Endodermal cell (in vitro differentiated cells): ENCODE measurements at regions not wholly inside any gene's neighbourhood (a gene's known extent, or its start where the extent isn't known, plus 50 kb on each side); places are given as distances from the start of the nearest gene placed in this dataset.

Experiments
- DNase-seq: peaks from one replicate; pipeline ENCODE4 v3.0.0-alpha.2; 2017
- H3K27ac ChIP-seq: 2 replicates; pipeline ENCODE4 v1.5.1; 2013; ENCODE audit warnings: mild to moderate bottlenecking, low read depth, low read length, moderate library complexity
- H3K27me3 ChIP-seq: 2 replicates; pipeline ENCODE4 v1.6.1; 2013; ENCODE audit warnings: mild to moderate bottlenecking, low read length, moderate library complexity; ENCODE audit not compliant: insufficient read depth, control insufficient read depth, poor library complexity, severe bottlenecking
- H3K36me3 ChIP-seq: 2 replicates; pipeline ENCODE4 v1.7.0; 2013; ENCODE audit warnings: mild to moderate bottlenecking, low read length, moderate library complexity; ENCODE audit not compliant: control insufficient read depth, insufficient read depth
- H3K4me1 ChIP-seq: one replicate; pipeline ENCODE4 v1.7.0; 2013; ENCODE audit warnings: low read length; ENCODE audit not compliant: control insufficient read depth, insufficient read depth
- H3K4me3 ChIP-seq: 2 replicates; pipeline ENCODE4 v1.5.1; 2013; ENCODE audit warnings: mild to moderate bottlenecking, low read length, moderate library complexity
- H3K9ac ChIP-seq: 2 replicates; pipeline ENCODE4 v1.6.1; 2013; ENCODE audit warnings: mild to moderate bottlenecking, low read length, moderate library complexity; ENCODE audit not compliant: poor library complexity, severe bottlenecking; ENCODE audit errors: extremely low read depth
- H3K9me3 ChIP-seq: 2 replicates; pipeline ENCODE4 v1.6.1; 2013; ENCODE audit warnings: mild to moderate bottlenecking, low read length, moderate library complexity; ENCODE audit not compliant: control insufficient read depth
- H3K27ac Mint-ChIP-seq: 2 replicates; pipeline ENCODE4 v1.8.0; 2020; ENCODE audit warnings: mixed read lengths
- H3K27me3 Mint-ChIP-seq: 2 replicates; pipeline ENCODE4 v1.8.0; 2021; ENCODE audit warnings: mild to moderate bottlenecking, mixed read lengths; ENCODE audit not compliant: insufficient read depth
- H3K36me3 Mint-ChIP-seq: 2 replicates; pipeline ENCODE4 v1.8.0; 2020; ENCODE audit warnings: low read depth, mixed read lengths
- H3K4me1 Mint-ChIP-seq: 2 replicates; pipeline ENCODE4 v1.8.0; 2020; ENCODE audit warnings: mixed read lengths
- H3K4me3 Mint-ChIP-seq: 2 replicates; pipeline ENCODE4 v1.8.0; 2020; ENCODE audit warnings: mild to moderate bottlenecking, moderate library complexity, mixed read lengths
- H3K9me3 Mint-ChIP-seq: 2 replicates; pipeline ENCODE4 v1.8.0; 2020; ENCODE audit warnings: mild to moderate bottlenecking, mixed read lengths
- WGBS, 2 experiments: methylation state at CpG; one replicate each; pipeline versions ENCODE4 v1.1.5 to v1.1.7; 2013; ENCODE audit warnings: missing lambda C conversion rate in 2 of 2, mixed read lengths in 1 of 2; ENCODE audit not compliant: insufficient coverage in 1 of 2, insufficient read length in 1 of 2; 5-methylcytosine and 5-hydroxymethylcytosine counted together
- TF ChIP-seq, protein P1 (sequence below): fragments of 200-600 bp; sonication (generic); conservative IDR thresholded peaks from 2 replicates; pipeline ENCODE4 v1.5.0; 2021; ENCODE audit warnings: antibody characterized with exemption, mild to moderate bottlenecking

DNA sequence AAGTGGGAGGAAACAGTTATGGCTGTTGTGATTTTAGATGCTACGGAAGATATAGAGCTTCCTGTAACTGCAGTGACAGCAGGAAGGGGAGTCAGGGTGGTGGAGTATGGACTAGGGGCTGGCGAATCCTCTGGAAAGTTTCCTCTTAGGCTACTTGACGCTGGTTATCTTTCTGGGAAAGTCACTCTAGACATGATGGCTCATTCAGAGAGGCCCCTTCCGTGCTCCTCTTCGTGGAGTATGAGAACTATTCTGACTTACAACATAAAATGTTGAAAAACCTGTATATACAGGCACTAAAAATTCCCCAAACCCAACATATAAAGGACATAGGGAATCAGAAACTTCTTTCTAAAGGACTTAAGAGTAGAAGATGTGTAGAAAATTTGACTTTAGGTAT, 78.8 kb downstream of the C18orf54 start:
- H3K36me3 Mint-ChIP-seq = no peaks in the 10 kb centered on the region
- no peak overlapping the region for H3K4me3 ChIP-seq
- H3K27ac Mint-ChIP-seq = no peak overlapping the region
- TF ChIP-seq, protein P1, sequence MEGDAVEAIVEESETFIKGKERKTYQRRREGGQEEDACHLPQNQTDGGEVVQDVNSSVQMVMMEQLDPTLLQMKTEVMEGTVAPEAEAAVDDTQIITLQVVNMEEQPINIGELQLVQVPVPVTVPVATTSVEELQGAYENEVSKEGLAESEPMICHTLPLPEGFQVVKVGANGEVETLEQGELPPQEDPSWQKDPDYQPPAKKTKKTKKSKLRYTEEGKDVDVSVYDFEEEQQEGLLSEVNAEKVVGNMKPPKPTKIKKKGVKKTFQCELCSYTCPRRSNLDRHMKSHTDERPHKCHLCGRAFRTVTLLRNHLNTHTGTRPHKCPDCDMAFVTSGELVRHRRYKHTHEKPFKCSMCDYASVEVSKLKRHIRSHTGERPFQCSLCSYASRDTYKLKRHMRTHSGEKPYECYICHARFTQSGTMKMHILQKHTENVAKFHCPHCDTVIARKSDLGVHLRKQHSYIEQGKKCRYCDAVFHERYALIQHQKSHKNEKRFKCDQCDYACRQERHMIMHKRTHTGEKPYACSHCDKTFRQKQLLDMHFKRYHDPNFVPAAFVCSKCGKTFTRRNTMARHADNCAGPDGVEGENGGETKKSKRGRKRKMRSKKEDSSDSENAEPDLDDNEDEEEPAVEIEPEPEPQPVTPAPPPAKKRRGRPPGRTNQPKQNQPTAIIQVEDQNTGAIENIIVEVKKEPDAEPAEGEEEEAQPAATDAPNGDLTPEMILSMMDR = no peak
- no peaks in the 10 kb centered on the region for H3K36me3 ChIP-seq
- no peaks in the 10 kb centered on the region for H3K27me3 Mint-ChIP-seq
- H3K4me1 ChIP-seq = no peaks in the 10 kb centered on the region
- WGBS, 2 experiments = 93 to 97% methylated on average over 3 to 5 of the region's 5 CpGs
- H3K4me1 Mint-ChIP-seq = no peaks in the 10 kb centered on the region
- no peak overlapping the region for H3K4me3 Mint-ChIP-seq
- H3K27ac ChIP-seq = no peak overlapping the region
- H3K27me3 ChIP-seq = no peaks in the 10 kb centered on the region
- H3K9me3 Mint-ChIP-seq = no peaks in the 10 kb centered on the region
- no peak for DNase-seq
- H3K9ac ChIP-seq = no peak overlapping the region
- H3K9me3 ChIP-seq = no peaks in the 10 kb centered on the region

DNA sequence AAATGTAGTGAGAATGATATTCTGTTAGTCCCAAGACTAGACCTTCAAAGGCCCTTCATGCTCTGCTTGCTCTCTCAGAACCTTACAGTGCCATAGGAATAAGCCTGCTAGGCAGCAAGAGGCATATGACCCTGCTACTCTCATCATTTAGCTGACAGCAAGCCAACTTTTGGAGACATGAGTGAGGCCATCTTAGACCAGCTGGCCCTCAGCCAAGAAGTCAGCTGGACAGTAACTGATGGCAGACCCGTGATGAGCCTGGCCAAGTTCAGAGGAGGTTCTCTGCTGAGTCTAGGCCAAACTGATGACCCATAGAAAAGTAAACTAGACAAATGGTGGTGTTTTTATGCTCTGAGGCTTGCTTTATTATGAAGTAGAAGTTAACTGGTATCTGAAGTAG, 82.6 kb downstream of the C18orf54 start:
- TF ChIP-seq, protein P1 = no peak
- WGBS, 2 experiments = 82 to 100% methylated on average over 1 of the region's 1 CpG
- H3K9ac ChIP-seq = no peak overlapping the region
- peaks cover 5% of the 10 kb centered on the region for H3K27me3 ChIP-seq
- DNase-seq = no peak
- no peaks in the 10 kb centered on the region for H3K36me3 Mint-ChIP-seq
- H3K4me1 ChIP-seq = peaks cover 8% of the 10 kb centered on the region
- no peak overlapping the region for H3K4me3 ChIP-seq
- H3K9me3 ChIP-seq = no peaks in the 10 kb centered on the region
- H3K27ac ChIP-seq = no peak overlapping the region
- H3K4me3 Mint-ChIP-seq = no peak overlapping the region
- no peaks in the 10 kb centered on the region for H3K36me3 ChIP-seq
- H3K27ac Mint-ChIP-seq = no peak overlapping the region
- peaks cover 8% of the 10 kb centered on the region for H3K4me1 Mint-ChIP-seq
- H3K27me3 Mint-ChIP-seq = peaks cover 3% of the 10 kb centered on the region
- H3K9me3 Mint-ChIP-seq = no peaks in the 10 kb centered on the region

DNA sequence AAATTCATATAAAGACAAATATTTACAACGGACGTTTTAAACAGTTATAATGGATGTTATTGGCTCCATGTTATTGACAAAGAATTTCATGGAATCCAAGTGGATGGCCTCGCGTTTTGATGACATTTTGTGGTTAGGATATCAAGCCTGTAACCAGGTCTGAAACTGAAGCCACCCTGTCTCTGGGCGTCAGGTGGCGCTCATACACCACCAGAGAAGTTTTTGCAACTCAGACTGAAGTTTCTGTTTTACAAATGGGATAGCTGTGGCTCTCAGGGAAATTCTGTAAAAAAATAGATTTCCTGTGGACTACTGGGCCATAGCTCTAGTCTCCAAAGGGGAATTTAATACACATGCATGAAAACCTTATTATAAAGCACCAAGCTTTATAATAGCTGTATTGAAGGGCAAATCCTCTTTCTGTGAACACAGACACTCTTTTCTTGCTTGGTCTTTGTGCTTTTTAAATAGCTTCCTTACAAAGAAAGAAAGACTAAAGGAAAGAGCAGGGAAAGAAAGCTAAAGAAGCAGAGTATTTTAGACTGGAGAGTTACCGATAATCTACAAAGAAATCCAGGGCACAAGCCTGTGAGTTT, 86.7 kb downstream of the C18orf54 start:
- Mint-ChIP-seq H3K36me3 (no peaks in the 10 kb centered on the region), H3K27me3 (peaks cover 6% of the 10 kb centered on the region), H3K27ac (no peak overlapping the region), H3K9me3 (no peaks in the 10 kb centered on the region), H3K4me1 (peaks cover 12% of the 10 kb centered on the region), H3K4me3 (no peak overlapping the region)
- TF ChIP-seq, protein P1 = peak; percentile 98
- H3K4me3 ChIP-seq = no peak overlapping the region
- no peak overlapping the region for H3K9ac ChIP-seq
- peaks cover 5% of the 10 kb centered on the region for H3K27me3 ChIP-seq
- H3K4me1 ChIP-seq = peaks cover 8% of the 10 kb centered on the region
- peak; percentile 92 for DNase-seq
- H3K9me3 ChIP-seq = no peaks in the 10 kb centered on the region
- no peaks in the 10 kb centered on the region for H3K36me3 ChIP-seq
- peak overlapping the region; percentile 2 for H3K27ac ChIP-seq
- 19 to 21% methylated on average over 3 to 7 of the region's 7 CpGs for WGBS, 2 experiments
